ENCODE measurements at regions not wholly inside any gene's neighbourhood (a gene's known extent, or its start where the extent isn't known, plus 50 kb on each side); places are given as distances from the start of the nearest gene placed in this dataset.

GRCh38 chr5:163635631-163636030, 130.2 kb downstream of the MAT2B start:
- TF ChIP-seq CTCF (IDR thresholded peaks at IDR 0.05; ENCODE audit: insufficient read depth, low read length, poor library complexity, severe bottlenecking) = no peak
- Histone ChIP-seq H3K4me3 (ENCODE audit: low read depth, low read length) (no peak overlapping the region), H3K27me3 (ENCODE audit: control insufficient read depth, insufficient read depth, low read length) (no peaks in the 10 kb centered on the region), H3K36me3 (ENCODE audit: control insufficient read depth, insufficient read depth, low read length) (no peaks in the 10 kb centered on the region)
- no peak for DNase-seq (ENCODE audit: low read depth)

- no peak for DNase-seq (ENCODE audit: low read depth)
- H3K4me3 ChIP-seq (ENCODE audit: low read depth, low read length) = no peak overlapping the region
- H3K27me3 ChIP-seq (ENCODE audit: control insufficient read depth, insufficient read depth, low read length) = no peaks in the 10 kb centered on the region
- H3K36me3 ChIP-seq (ENCODE audit: control insufficient read depth, insufficient read depth, low read length) = no peaks in the 10 kb centered on the region
- no peak for TF ChIP-seq CTCF (IDR thresholded peaks at IDR 0.05; ENCODE audit: insufficient read depth, low read length, poor library complexity, severe bottlenecking)
These were observed 137.5 kb downstream of the MAT2B start for GRCh38 chr5:163642904-163643303.

GRCh38 chr5:163645421-163646416, 140.3 kb downstream of the MAT2B start:
- TF ChIP-seq CTCF (IDR thresholded peaks at IDR 0.05; ENCODE audit: insufficient read depth, low read length, poor library complexity, severe bottlenecking) = no peak
- Histone ChIP-seq H3K27me3 (ENCODE audit: control insufficient read depth, insufficient read depth, low read length) (no peaks in the 10 kb centered on the region), H3K4me3 (ENCODE audit: low read depth, low read length) (no peak overlapping the region), H3K36me3 (ENCODE audit: control insufficient read depth, insufficient read depth, low read length) (no peaks in the 10 kb centered on the region)
- no peak for DNase-seq (ENCODE audit: low read depth)

GRCh38 chr5:163649514-163649913, 144.1 kb downstream of the MAT2B start:
- Histone ChIP-seq H3K36me3 (ENCODE audit: control insufficient read depth, insufficient read depth, low read length) (no peaks in the 10 kb centered on the region), H3K4me3 (ENCODE audit: low read depth, low read length) (no peak overlapping the region), H3K27me3 (ENCODE audit: control insufficient read depth, insufficient read depth, low read length) (no peaks in the 10 kb centered on the region)
- no peak for DNase-seq (ENCODE audit: low read depth)
- TF ChIP-seq CTCF (IDR thresholded peaks at IDR 0.05; ENCODE audit: insufficient read depth, low read length, poor library complexity, severe bottlenecking) = no peak

- Histone ChIP-seq H3K27me3 (ENCODE audit: control insufficient read depth, insufficient read depth, low read length) (no peaks in the 10 kb centered on the region), H3K36me3 (ENCODE audit: control insufficient read depth, insufficient read depth, low read length) (no peaks in the 10 kb centered on the region), H3K4me3 (ENCODE audit: low read depth, low read length) (no peak overlapping the region)
- no peak for TF ChIP-seq CTCF (IDR thresholded peaks at IDR 0.05; ENCODE audit: insufficient read depth, low read length, poor library complexity, severe bottlenecking)
- DNase-seq (ENCODE audit: low read depth) = no peak
These were observed 148.1 kb downstream of the MAT2B start for GRCh38 chr5:163653526-163653925.

Measured in kidney epithelial cell (primary cell).